ENCODE measurements at regions not wholly inside any gene's neighbourhood (a gene's known extent, or its start where the extent isn't known, plus 50 kb on each side); places are given as distances from the start of the nearest gene placed in this dataset.

GRCh38 chr2:4029081-4029480 is 325.7 kb downstream of the DCDC2C start:
- Histone ChIP-seq H3K27me3 (ENCODE audit: low read depth) (no peaks in the 10 kb centered on the region), H3K9me3 (no peaks in the 10 kb centered on the region), H3K4me1 (no peaks in the 10 kb centered on the region), H3K4me3 (no peak overlapping the region), H3K36me3 (replicated peaks) (no peaks in the 10 kb centered on the region)
- DNase-seq (ENCODE audit: low spot score in 2 of 2), result no peak
- in situ Hi-C loops (cut with MboI; ENCODE audit: low sequenced_read_pairs), result no loop called here

GRCh38 chr2:4039896-4040295 is 336.5 kb downstream of the DCDC2C start:
- H3K4me3 ChIP-seq, result no peak overlapping the region
- H3K4me1 ChIP-seq, result no peaks in the 10 kb centered on the region
- no peaks in the 10 kb centered on the region for H3K27me3 ChIP-seq (ENCODE audit: low read depth)
- in situ Hi-C loops (cut with MboI; ENCODE audit: low sequenced_read_pairs), result no loop called here
- no peaks in the 10 kb centered on the region for H3K9me3 ChIP-seq
- H3K36me3 ChIP-seq (replicated peaks), result no peaks in the 10 kb centered on the region
- no peak for DNase-seq (ENCODE audit: low spot score in 2 of 2)

- Histone ChIP-seq H3K27me3 (ENCODE audit: low read depth) (no peaks in the 10 kb centered on the region), H3K4me1 (no peaks in the 10 kb centered on the region), H3K4me3 (no peak overlapping the region), H3K36me3 (replicated peaks) (no peaks in the 10 kb centered on the region), H3K9me3 (no peaks in the 10 kb centered on the region)
- DNase-seq (ENCODE audit: low spot score in 2 of 2), result no peak
- in situ Hi-C loops (cut with MboI; ENCODE audit: low sequenced_read_pairs), result no loop called here
Measured at GRCh38 chr2:4047961-4048891, 344.9 kb downstream of the DCDC2C start.

- Histone ChIP-seq H3K4me3 (no peak overlapping the region), H3K4me1 (no peaks in the 10 kb centered on the region), H3K27me3 (ENCODE audit: low read depth) (no peaks in the 10 kb centered on the region), H3K36me3 (replicated peaks) (no peaks in the 10 kb centered on the region), H3K9me3 (no peaks in the 10 kb centered on the region)
- DNase-seq (ENCODE audit: low spot score in 2 of 2), result no peak
- in situ Hi-C loops (cut with MboI; ENCODE audit: low sequenced_read_pairs), result no loop called here
Measured at GRCh38 chr2:4049463-4049862, 346.1 kb downstream of the DCDC2C start.

GRCh38 chr2:4053769-4054493 is 350.6 kb downstream of the DCDC2C start:
- DNase-seq (ENCODE audit: low spot score in 2 of 2), result no peak
- in situ Hi-C loops (cut with MboI; ENCODE audit: low sequenced_read_pairs), result no loop called here
- H3K4me3 ChIP-seq, result no peak overlapping the region
- no peaks in the 10 kb centered on the region for H3K9me3 ChIP-seq
- H3K4me1 ChIP-seq, result no peaks in the 10 kb centered on the region
- H3K27me3 ChIP-seq (ENCODE audit: low read depth), result no peaks in the 10 kb centered on the region
- no peaks in the 10 kb centered on the region for H3K36me3 ChIP-seq (replicated peaks)

GRCh38 chr2:4066217-4066616 is 362.8 kb downstream of the DCDC2C start:
- in situ Hi-C loops (cut with MboI; ENCODE audit: low sequenced_read_pairs), result no loop called here
- Histone ChIP-seq H3K36me3 (replicated peaks) (no peaks in the 10 kb centered on the region), H3K4me3 (no peak overlapping the region), H3K4me1 (no peaks in the 10 kb centered on the region), H3K9me3 (no peaks in the 10 kb centered on the region), H3K27me3 (ENCODE audit: low read depth) (no peaks in the 10 kb centered on the region)
- DNase-seq (ENCODE audit: low spot score in 2 of 2), result no peak

GRCh38 chr2:4073026-4073569 is 369.7 kb downstream of the DCDC2C start:
- no peaks in the 10 kb centered on the region for H3K36me3 ChIP-seq (replicated peaks)
- no peaks in the 10 kb centered on the region for H3K4me1 ChIP-seq
- H3K27me3 ChIP-seq (ENCODE audit: low read depth), result no peaks in the 10 kb centered on the region
- no peaks in the 10 kb centered on the region for H3K9me3 ChIP-seq
- DNase-seq (ENCODE audit: low spot score in 2 of 2), result no peak
- no peak overlapping the region for H3K4me3 ChIP-seq
- in situ Hi-C loops (cut with MboI; ENCODE audit: low sequenced_read_pairs), result no loop called here

GRCh38 chr2:4077017-4077416 is 373.6 kb downstream of the DCDC2C start:
- Histone ChIP-seq H3K9me3 (no peaks in the 10 kb centered on the region), H3K4me1 (no peaks in the 10 kb centered on the region), H3K27me3 (ENCODE audit: low read depth) (no peaks in the 10 kb centered on the region), H3K4me3 (no peak overlapping the region), H3K36me3 (replicated peaks) (no peaks in the 10 kb centered on the region)
- in situ Hi-C loops (cut with MboI; ENCODE audit: low sequenced_read_pairs), result no loop called here
- DNase-seq (ENCODE audit: low spot score in 2 of 2), result no peak

GRCh38 chr2:4085186-4085585 is 381.8 kb downstream of the DCDC2C start:
- no peaks in the 10 kb centered on the region for H3K4me1 ChIP-seq
- no peaks in the 10 kb centered on the region for H3K27me3 ChIP-seq (ENCODE audit: low read depth)
- no peaks in the 10 kb centered on the region for H3K9me3 ChIP-seq
- in situ Hi-C loops (cut with MboI; ENCODE audit: low sequenced_read_pairs), result no loop called here
- DNase-seq (ENCODE audit: low spot score in 2 of 2), result no peak
- no peaks in the 10 kb centered on the region for H3K36me3 ChIP-seq (replicated peaks)
- H3K4me3 ChIP-seq, result no peak overlapping the region

GRCh38 chr2:4090668-4091630 is 387.6 kb downstream of the DCDC2C start:
- no peak for DNase-seq (ENCODE audit: low spot score in 2 of 2)
- Histone ChIP-seq H3K4me3 (no peak overlapping the region), H3K27me3 (ENCODE audit: low read depth) (no peaks in the 10 kb centered on the region), H3K4me1 (no peaks in the 10 kb centered on the region), H3K36me3 (replicated peaks) (no peaks in the 10 kb centered on the region), H3K9me3 (no peaks in the 10 kb centered on the region)
- in situ Hi-C loops (cut with MboI; ENCODE audit: low sequenced_read_pairs), result no loop called here

GRCh38 chr2:4091869-4092268 is 388.5 kb downstream of the DCDC2C start:
- Histone ChIP-seq H3K4me1 (no peaks in the 10 kb centered on the region), H3K4me3 (no peak overlapping the region), H3K36me3 (replicated peaks) (no peaks in the 10 kb centered on the region), H3K9me3 (no peaks in the 10 kb centered on the region), H3K27me3 (ENCODE audit: low read depth) (no peaks in the 10 kb centered on the region)
- DNase-seq (ENCODE audit: low spot score in 2 of 2), result no peak
- in situ Hi-C loops (cut with MboI; ENCODE audit: low sequenced_read_pairs), result no loop called here

GRCh38 chr2:4094743-4095142 is 391.4 kb downstream of the DCDC2C start:
- Histone ChIP-seq H3K4me1 (no peaks in the 10 kb centered on the region), H3K27me3 (ENCODE audit: low read depth) (no peaks in the 10 kb centered on the region), H3K36me3 (replicated peaks) (no peaks in the 10 kb centered on the region), H3K9me3 (no peaks in the 10 kb centered on the region), H3K4me3 (no peak overlapping the region)
- in situ Hi-C loops (cut with MboI; ENCODE audit: low sequenced_read_pairs), result no loop called here
- DNase-seq (ENCODE audit: low spot score in 2 of 2), result no peak

GRCh38 chr2:4096978-4097766 is 393.8 kb downstream of the DCDC2C start:
- no peak for DNase-seq (ENCODE audit: low spot score in 2 of 2)
- no peaks in the 10 kb centered on the region for H3K9me3 ChIP-seq
- H3K4me1 ChIP-seq, result no peaks in the 10 kb centered on the region
- no peaks in the 10 kb centered on the region for H3K36me3 ChIP-seq (replicated peaks)
- no peaks in the 10 kb centered on the region for H3K27me3 ChIP-seq (ENCODE audit: low read depth)
- H3K4me3 ChIP-seq, result no peak overlapping the region
- in situ Hi-C loops (cut with MboI; ENCODE audit: low sequenced_read_pairs), result no loop called here
